H9 (cell line): ENCODE measurements at regions not wholly inside any gene's neighbourhood (a gene's known extent, or its start where the extent isn't known, plus 50 kb on each side); places are given as distances from the start of the nearest gene placed in this dataset.

Experiments used
- DNase-seq: peaks from one replicate; pipeline ENCODE4 v3.0.0-alpha.2; 2017
- H2AFZ ChIP-seq: one replicate; pipeline ENCODE4 v1.6.1; 2013; ENCODE audit warnings: mild to moderate bottlenecking, low read length, control low read depth, moderate library complexity
- H2AK5ac ChIP-seq: 2 replicates; pipeline ENCODE4 v1.6.1; 2013; ENCODE audit warnings: low read length, control low read depth, mixed read lengths; ENCODE audit not compliant: insufficient read length
- H2BK120ac ChIP-seq: one replicate; pipeline ENCODE4 v1.6.1; 2013; ENCODE audit warnings: low read depth, mild to moderate bottlenecking, low read length, control low read depth, inconsistent platforms; ENCODE audit not compliant: poor library complexity, severe bottlenecking
- H2BK12ac ChIP-seq: 2 replicates; pipeline ENCODE4 v1.6.1; 2013; ENCODE audit warnings: low read length, control low read depth, mixed read lengths, low read depth; ENCODE audit not compliant: insufficient read length
- H2BK15ac ChIP-seq: 2 replicates; pipeline ENCODE4 v1.6.1; 2013; ENCODE audit warnings: low read depth, low read length, control low read depth
- H2BK20ac ChIP-seq: one replicate; pipeline ENCODE4 v1.6.1; 2013; ENCODE audit warnings: low read depth, mild to moderate bottlenecking, low read length, control low read depth, inconsistent platforms; ENCODE audit not compliant: poor library complexity, severe bottlenecking
- H2BK5ac ChIP-seq: 2 replicates; pipeline ENCODE4 v1.6.1; 2013; ENCODE audit warnings: low read length, control low read depth, mixed read lengths; ENCODE audit not compliant: insufficient read length
- H3K14ac ChIP-seq: 2 replicates; pipeline ENCODE4 v1.6.1; 2013; ENCODE audit warnings: low read length, control low read depth; ENCODE audit not compliant: insufficient read depth
- H3K18ac ChIP-seq: 2 replicates; pipeline ENCODE4 v1.6.1; 2013; ENCODE audit warnings: low read depth, mild to moderate bottlenecking, mixed read lengths, low read length, control low read depth; ENCODE audit not compliant: insufficient read length
- H3K23ac ChIP-seq: 2 replicates; pipeline ENCODE4 v1.6.1; 2013; ENCODE audit warnings: low read length, control low read depth, mixed read lengths, low read depth; ENCODE audit not compliant: insufficient read length
- H3K23me2 ChIP-seq: 2 replicates; pipeline ENCODE4 v1.6.1; 2013; ENCODE audit warnings: low read depth, mild to moderate bottlenecking, mixed read lengths, low read length, control low read depth; ENCODE audit not compliant: insufficient read length, poor library complexity, severe bottlenecking
- H3K27ac ChIP-seq: 2 replicates; pipeline ENCODE4 v1.5.1; 2013; ENCODE audit warnings: low read length, control low read depth, mixed read lengths, low read depth; ENCODE audit not compliant: insufficient read length
- H3K27me3 ChIP-seq: 2 replicates; pipeline ENCODE4 v1.6.1; 2013; ENCODE audit warnings: low read length, control low read depth, inconsistent platforms; ENCODE audit not compliant: insufficient read depth
- H3K4ac ChIP-seq: 2 replicates; pipeline ENCODE4 v1.6.1; 2013; ENCODE audit warnings: low read depth, mild to moderate bottlenecking, control low read depth, inconsistent platforms, low read length, moderate library complexity
- H3K4me1 ChIP-seq: 2 replicates; pipeline ENCODE4 v1.6.1; 2013; ENCODE audit warnings: low read length, control low read depth, inconsistent platforms; ENCODE audit not compliant: insufficient read depth
- H3K4me2 ChIP-seq: 2 replicates; pipeline ENCODE4 v1.6.1; 2013; ENCODE audit warnings: low read length, control low read depth, mixed read lengths; ENCODE audit not compliant: insufficient read length, insufficient read depth
- H3K56ac ChIP-seq: 2 replicates; pipeline ENCODE4 v1.6.1; 2013; ENCODE audit warnings: low read depth, mild to moderate bottlenecking, mixed read lengths, low read length, control low read depth; ENCODE audit not compliant: insufficient read length
- H3K79me1 ChIP-seq: 2 replicates; pipeline ENCODE4 v1.6.1; 2013; ENCODE audit warnings: low read depth, mild to moderate bottlenecking, moderate library complexity, low read length, control low read depth, inconsistent platforms; ENCODE audit not compliant: insufficient read depth, poor library complexity, severe bottlenecking
- H3K79me2 ChIP-seq: 2 replicates; pipeline ENCODE4 v1.6.1; 2013; ENCODE audit warnings: low read length, control low read depth, inconsistent platforms; ENCODE audit not compliant: insufficient read depth
- H3K9ac ChIP-seq: 2 replicates; pipeline ENCODE4 v1.6.1; 2013; ENCODE audit warnings: low read length, control low read depth, mixed read lengths; ENCODE audit not compliant: insufficient read length; ENCODE audit errors: extremely low read depth
- H3K9me3 ChIP-seq: one replicate; pipeline ENCODE4 v1.6.1; 2013; ENCODE audit warnings: low read depth, low read length, inconsistent platforms; ENCODE audit not compliant: control insufficient read depth
- H3T11ph ChIP-seq: one replicate; pipeline ENCODE4 v1.6.1; 2013; ENCODE audit warnings: mild to moderate bottlenecking, low read length, control low read depth, inconsistent platforms
- H4K20me1 ChIP-seq: one replicate; pipeline ENCODE4 v1.6.1; 2013; ENCODE audit not compliant: control insufficient read depth, insufficient read length, insufficient read depth
- H4K5ac ChIP-seq: 2 replicates; pipeline ENCODE4 v1.6.1; 2013; ENCODE audit warnings: low read depth, mild to moderate bottlenecking, mixed read lengths, low read length, control low read depth; ENCODE audit not compliant: insufficient read length
- H4K8ac ChIP-seq: replicated peaks from 2 replicates; pipeline ENCODE4 v1.6.1; 2013; ENCODE audit warnings: low read length, control low read depth, mixed read lengths, low read depth; ENCODE audit not compliant: insufficient read length
- H4K91ac ChIP-seq: 2 replicates; pipeline ENCODE4 v1.6.1; 2013; ENCODE audit warnings: low read depth, mild to moderate bottlenecking, moderate library complexity, mixed read lengths, low read length, control low read depth; ENCODE audit not compliant: insufficient read length
- H3K27ac Mint-ChIP-seq, 3 experiments: 2 replicates in 2 of 3; 3 replicates in 1 of 3; pipeline ENCODE4 v1.8.0; 2020 to 2021; ENCODE audit warnings: mixed read lengths in 3 of 3, mild to moderate bottlenecking in 1 of 3, moderate library complexity in 1 of 3
- H3K27me3 Mint-ChIP-seq: 2 replicates; pipeline ENCODE4 v1.8.0; 2021; ENCODE audit warnings: low read depth, mild to moderate bottlenecking, moderate library complexity, mixed read lengths
- H3K36me3 Mint-ChIP-seq, 3 experiments: 2 replicates in 2 of 3; 3 replicates in 1 of 3; pipeline ENCODE4 v1.8.0; 2020 to 2021; ENCODE audit warnings: low read depth in 3 of 3, mixed read lengths in 3 of 3; ENCODE audit not compliant: insufficient read depth in 1 of 3
- H3K4me1 Mint-ChIP-seq, 2 experiments: 2 replicates each; pipeline ENCODE4 v1.8.0; 2020; ENCODE audit warnings: mixed read lengths in 2 of 2
- H3K4me3 Mint-ChIP-seq, 2 experiments: 2 replicates in 1 of 2; 3 replicates in 1 of 2; pipeline ENCODE4 v1.8.0; 2020 to 2021; ENCODE audit warnings: mild to moderate bottlenecking in 2 of 2, mixed read lengths in 2 of 2, moderate library complexity in 1 of 2
- H3K9me3 Mint-ChIP-seq, 2 experiments: 2 replicates in 1 of 2; 3 replicates in 1 of 2; pipeline ENCODE4 v1.8.0; 2020; ENCODE audit warnings: mild to moderate bottlenecking in 2 of 2, mixed read lengths in 2 of 2, moderate library complexity in 1 of 2
- CTCF ChIP-seq: fragments of 200-600 bp; sonication (generic); conservative IDR thresholded peaks from 3 replicates; pipeline ENCODE4 v1.8.0; 2021; ENCODE audit warnings: antibody characterized with exemption, mild to moderate bottlenecking

DNA sequence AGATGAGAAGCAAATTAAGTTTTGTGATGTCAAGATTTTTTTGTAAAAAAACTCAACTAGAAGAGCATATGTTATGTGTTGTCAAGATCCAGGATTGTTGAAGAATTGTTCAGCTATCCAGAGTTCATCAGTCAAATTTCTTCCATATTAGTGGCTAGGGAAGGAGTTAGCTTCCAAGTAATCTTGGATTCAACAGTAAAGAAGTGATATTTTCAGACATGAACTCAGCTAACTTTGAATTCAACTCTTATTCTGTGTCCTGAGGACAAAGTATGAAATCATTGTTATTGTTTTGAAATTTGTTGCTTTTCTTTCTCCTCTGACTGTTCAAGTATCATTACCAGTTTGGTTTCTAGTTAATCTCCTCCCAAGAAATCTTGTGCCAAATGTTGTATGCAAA lies 589.3 kb upstream of the NOVA1 start:
- Mint-ChIP-seq H3K27ac (no peak overlapping the region), H3K4me3 (no peak overlapping the region), H3K27me3 (peaks cover 10% of the 10 kb centered on the region; the same call in 1 of the 2 replicates), H3K36me3 (no peaks in the 10 kb centered on the region), H3K4me1 (no peaks in the 10 kb centered on the region), H3K9me3 (no peaks in the 10 kb centered on the region)
- H3K9me3 ChIP-seq = no peaks in the 10 kb centered on the region
- H3K23ac ChIP-seq = no peak overlapping the region
- H3K18ac ChIP-seq = no peak overlapping the region
- H4K91ac ChIP-seq = no peak overlapping the region
- H2BK20ac ChIP-seq = no peak overlapping the region
- H2AK5ac ChIP-seq = no peak overlapping the region
- H3K4me2 ChIP-seq = no peak overlapping the region
- no peak overlapping the region for H2BK15ac ChIP-seq
- no peak overlapping the region for H2AFZ ChIP-seq
- no peaks in the 10 kb centered on the region for H4K20me1 ChIP-seq
- no peak overlapping the region for H3T11ph ChIP-seq
- H3K9ac ChIP-seq = no peak overlapping the region
- H3K4me1 ChIP-seq = no peaks in the 10 kb centered on the region
- H3K14ac ChIP-seq = no peak overlapping the region
- H2BK5ac ChIP-seq = no peak overlapping the region
- H3K4ac ChIP-seq = no peak overlapping the region
- no peak overlapping the region for H3K56ac ChIP-seq
- H3K23me2 ChIP-seq = no peaks in the 10 kb centered on the region
- H3K79me2 ChIP-seq = no peaks in the 10 kb centered on the region
- H3K79me1 ChIP-seq = no peaks in the 10 kb centered on the region
- H2BK12ac ChIP-seq = no peak overlapping the region
- H2BK120ac ChIP-seq = no peak overlapping the region
- no peak for TF ChIP-seq CTCF
- no peaks in the 10 kb centered on the region for H3K27me3 ChIP-seq
- no peak overlapping the region for H4K8ac ChIP-seq
- H3K27ac ChIP-seq = no peak overlapping the region
- DNase-seq = no peak
- H4K5ac ChIP-seq = no peak overlapping the region
